CD14-positive monocyte (primary cell): ENCODE measurements at regions not wholly inside any gene's neighbourhood (a gene's known extent, or its start where the extent isn't known, plus 50 kb on each side); places are given as distances from the start of the nearest gene placed in this dataset.

Source experiments
- DNase-seq, 3 donors: peaks; one replicate each; pipeline ENCODE4 v3.0.0-alpha.2; 2011 to 2022
- H2AFZ ChIP-seq: 2 replicates; pipeline ENCODE4 v1.6.0; 2012; ENCODE audit warnings: mild to moderate bottlenecking, low read depth, low read length, inconsistent platforms; ENCODE audit not compliant: insufficient read depth, poor library complexity, severe bottlenecking
- H3K27ac ChIP-seq, 2 donors: 1 replicate in 1 of 2; 2 replicates in 1 of 2; pipeline ENCODE4 v1.5.1; 2012 to 2013; ENCODE audit warnings: low read length in 2 of 2, control low read depth in 1 of 2, inconsistent platforms in 1 of 2, low read depth in 1 of 2, mild to moderate bottlenecking in 1 of 2
- H3K27me3 ChIP-seq, 2 donors: one replicate each; pipeline versions ENCODE4 v1.6.0 to v1.6.1; 2011 to 2013; ENCODE audit warnings: low read length in 2 of 2; ENCODE audit not compliant: control insufficient read depth in 2 of 2, insufficient read depth in 2 of 2
- H3K36me3 ChIP-seq, 2 donors: replicated peaks in 1 of 2; 1 replicate in 1 of 2; 2 replicates in 1 of 2; pipeline versions ENCODE4 v1.5.1 to v1.6.1; 2012 to 2013; ENCODE audit warnings: low read length in 2 of 2, control low read depth in 1 of 2, inconsistent platforms in 1 of 2, mild to moderate bottlenecking in 1 of 2; ENCODE audit not compliant: insufficient read depth in 2 of 2, control insufficient read depth in 1 of 2
- H3K4me1 ChIP-seq, 2 donors: 1 replicate in 1 of 2; 2 replicates in 1 of 2; pipeline versions ENCODE4 v1.5.1 to v1.6.1; 2012 to 2013; ENCODE audit warnings: low read length in 2 of 2, control low read depth in 1 of 2, inconsistent platforms in 1 of 2, mild to moderate bottlenecking in 1 of 2, moderate library complexity in 1 of 2; ENCODE audit not compliant: insufficient read depth in 2 of 2, control insufficient read depth in 1 of 2
- H3K4me2 ChIP-seq: replicated peaks from 2 replicates; pipeline ENCODE3; 2012; ENCODE audit warnings: low read length, moderate library complexity, mild to moderate bottlenecking; ENCODE audit not compliant: poor library complexity, severe bottlenecking; ENCODE audit errors: extremely low read depth
- H3K4me3 ChIP-seq, 3 experiments: fragments of 200-600 bp in 1 of 3; sonication (generic) in 1 of 3; replicated peaks in 1 of 3; 1 replicate in 2 of 3; 2 replicates in 1 of 3; pipeline ENCODE4 v1.5.1; 2011 to 2013; ENCODE audit warnings: low read length in 3 of 3, mild to moderate bottlenecking in 3 of 3, control low read depth in 2 of 3, low read depth in 2 of 3, inconsistent platforms in 1 of 3, moderate library complexity in 1 of 3
- H3K79me2 ChIP-seq: 2 replicates; pipeline ENCODE4 v1.6.0; 2012; ENCODE audit warnings: mild to moderate bottlenecking, control low read depth, inconsistent platforms, low read length, moderate library complexity; ENCODE audit not compliant: insufficient read depth
- H3K9ac ChIP-seq: 2 replicates; pipeline ENCODE4 v1.6.0; 2017; ENCODE audit warnings: low read length, mild to moderate bottlenecking; ENCODE audit not compliant: insufficient read depth, poor library complexity, severe bottlenecking
- H3K9me3 ChIP-seq, 2 donors: replicated peaks in 1 of 2; 1 replicate in 1 of 2; 2 replicates in 1 of 2; pipeline versions ENCODE4 v1.5.1 to v1.6.1; 2012 to 2013; ENCODE audit warnings: low read length in 2 of 2, control low read depth in 1 of 2; ENCODE audit not compliant: control insufficient read depth in 1 of 2, insufficient read depth in 1 of 2
- H4K20me1 ChIP-seq: 2 replicates; pipeline ENCODE4 v1.6.0; 2012; ENCODE audit warnings: mild to moderate bottlenecking, low read length, control low read depth, moderate library complexity; ENCODE audit not compliant: insufficient read depth
- H3K27ac Mint-ChIP-seq, 7 donors: one replicate each; pipeline ENCODE4 v1.8.0; 2020; ENCODE audit warnings: mild to moderate bottlenecking in 7 of 7, mixed read lengths in 7 of 7, moderate library complexity in 6 of 7, inconsistent platforms in 2 of 7
- H3K27me3 Mint-ChIP-seq, 3 donors: one replicate each; pipeline ENCODE4 v1.8.0; 2021 to 2022; ENCODE audit warnings: low read depth in 3 of 3, mild to moderate bottlenecking in 3 of 3, mixed read lengths in 3 of 3, moderate library complexity in 3 of 3, inconsistent platforms in 1 of 3
- H3K36me3 Mint-ChIP-seq, 2 donors: one replicate each; pipeline ENCODE4 v1.8.0; 2020; ENCODE audit warnings: mixed read lengths in 2 of 2, inconsistent platforms in 1 of 2, mild to moderate bottlenecking in 1 of 2
- H3K4me1 Mint-ChIP-seq: one replicate; pipeline ENCODE4 v1.8.0; 2020; ENCODE audit warnings: mild to moderate bottlenecking, mixed read lengths
- H3K4me3 Mint-ChIP-seq, 2 donors: one replicate each; pipeline ENCODE4 v1.8.0; 2020; ENCODE audit warnings: mild to moderate bottlenecking in 2 of 2, mixed read lengths in 2 of 2, moderate library complexity in 1 of 2
- H3K9me3 Mint-ChIP-seq, 7 donors: one replicate each; pipeline ENCODE4 v1.8.0; 2020 to 2022; ENCODE audit warnings: mixed read lengths in 7 of 7, mild to moderate bottlenecking in 6 of 7, moderate library complexity in 6 of 7, inconsistent platforms in 2 of 7
- CTCF ChIP-seq: fragments of 200-600 bp; IDR thresholded peaks from one replicate; pipeline ENCODE4 v1.8.0; 2022; ENCODE audit warnings: antibody characterized with exemption, mild to moderate bottlenecking
- WGBS: methylation state at CpG from one replicate; pipeline ENCODE4 v1.1.5; 2013; ENCODE audit warnings: missing lambda C conversion rate; ENCODE audit not compliant: insufficient coverage; 5-methylcytosine and 5-hydroxymethylcytosine counted together
- intact Hi-C, 2 donors: fragments of 100-400 bp; cut with micrococcal nuclease; formaldehyde crosslinking; loops; one replicate each; pipeline versions ENCODE4 v1.15.0 to v1.15.1; 2023

- no peak for DNase-seq
- no peaks in the 10 kb centered on the region for H4K20me1 ChIP-seq
- no peaks in the 10 kb centered on the region for H3K79me2 ChIP-seq
- Mint-ChIP-seq H3K4me1 (no peaks in the 10 kb centered on the region), H3K36me3 (no peaks in the 10 kb centered on the region), H3K27ac (no peak overlapping the region), H3K4me3 (no peak overlapping the region), H3K27me3 (no peaks in the 10 kb centered on the region), H3K9me3 (peaks cover 0 to 9% (median 4%) of the 10 kb centered on the region in 7 donors)
- peaks cover 0 to 6% of the 10 kb centered on the region in 2 donors for H3K9me3 ChIP-seq
- no peak overlapping the region for H3K9ac ChIP-seq
- no peak overlapping the region for H3K4me3 ChIP-seq
- H3K36me3 ChIP-seq, result no peaks in the 10 kb centered on the region
- H3K4me1 ChIP-seq, result no peaks in the 10 kb centered on the region
- WGBS, result no CpG with 5 or more reads among the region's 2 CpGs
- H2AFZ ChIP-seq, result no peak overlapping the region
- intact Hi-C loops, result no loop called here
- no peak overlapping the region for H3K27ac ChIP-seq
- H3K27me3 ChIP-seq, result no peaks in the 10 kb centered on the region
- no peak overlapping the region for H3K4me2 ChIP-seq
- TF ChIP-seq CTCF, result no peak
Measured at GRCh38 chr5:144711172-144711571, 540.5 kb downstream of the KCTD16 start.

GRCh38 chr5:144710637-144711036 is 540.0 kb downstream of the KCTD16 start:
- Mint-ChIP-seq H3K4me1 (no peaks in the 10 kb centered on the region), H3K27ac (no peak overlapping the region), H3K36me3 (no peaks in the 10 kb centered on the region), H3K4me3 (no peak overlapping the region), H3K27me3 (no peaks in the 10 kb centered on the region), H3K9me3 (peaks cover 0 to 9% (median 4%) of the 10 kb centered on the region in 7 donors)
- Histone ChIP-seq H4K20me1 (no peaks in the 10 kb centered on the region), H3K27me3 (no peaks in the 10 kb centered on the region), H2AFZ (no peak overlapping the region), H3K9me3 (peaks cover 0 to 6% of the 10 kb centered on the region in 2 donors), H3K9ac (no peak overlapping the region), H3K79me2 (no peaks in the 10 kb centered on the region), H3K27ac (no peak overlapping the region), H3K36me3 (no peaks in the 10 kb centered on the region), H3K4me2 (no peak overlapping the region), H3K4me1 (no peaks in the 10 kb centered on the region), H3K4me3 (no peak overlapping the region)
- 100% methylated on average over 1 of the region's 2 CpGs for WGBS
- DNase-seq, result no peak
- TF ChIP-seq CTCF, result no peak
- intact Hi-C loops, result no loop called here
